ENCODE measurements at regions not wholly inside any gene's neighbourhood (a gene's known extent, or its start where the extent isn't known, plus 50 kb on each side); places are given as distances from the start of the nearest gene placed in this dataset.

DNA sequence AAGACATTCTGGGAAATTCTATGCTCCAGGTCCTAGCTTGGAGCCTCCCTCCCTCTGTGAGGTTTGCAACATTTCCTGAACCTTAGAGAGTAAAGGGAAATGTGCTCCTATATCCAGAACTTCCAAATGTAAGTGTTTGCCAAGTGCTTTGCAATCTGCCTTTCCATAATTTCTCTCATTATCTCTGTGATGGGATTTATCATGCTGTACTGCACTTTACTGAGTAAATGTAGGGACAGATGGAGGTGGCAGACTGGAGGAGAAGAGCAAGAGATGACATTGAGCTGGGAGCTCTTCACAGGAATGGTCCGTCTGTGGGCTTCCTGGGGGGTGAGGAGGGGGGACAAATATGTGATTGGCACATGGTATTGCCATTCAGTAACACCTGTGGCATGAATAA is 184.3 kb downstream of the SOX4 start:
- H3K27me3 ChIP-seq (ENCODE audit: insufficient read depth, low read length), result no peaks in the 10 kb centered on the region
- H3K36me3 ChIP-seq (ENCODE audit: control insufficient read depth in 1 of 2, insufficient read depth in 2 of 2, low read length in 2 of 2), result peaks cover 0 to 1% of the 10 kb centered on the region in 2 experiments
- no peak overlapping the region for H2BK12ac ChIP-seq (ENCODE audit: low read length)
- no peak overlapping the region for H2BK5ac ChIP-seq (ENCODE audit: low read depth, low read length, poor library complexity)
- H2AFZ ChIP-seq (ENCODE audit: insufficient read depth, low read length, poor library complexity), result no peak overlapping the region
- peaks cover 12% of the 10 kb centered on the region for H3K79me1 ChIP-seq (ENCODE audit: low read length)
- H2AK5ac ChIP-seq (ENCODE audit: low read length), result no peak overlapping the region
- H3K18ac ChIP-seq (ENCODE audit: low read length), result no peak overlapping the region
- H3K4me3 ChIP-seq (ENCODE audit: low read depth, low read length), result no peak overlapping the region
- H4K91ac ChIP-seq (ENCODE audit: low read depth, low read length), result no peak overlapping the region
- no peaks in the 10 kb centered on the region for H3K9me3 ChIP-seq (ENCODE audit: insufficient read depth, low read depth, low read length)
- no peak overlapping the region for H3K27ac ChIP-seq (ENCODE audit: low read depth, low read length)
- H3K9ac ChIP-seq (ENCODE audit: low read length), result no peak overlapping the region
- H3K14ac ChIP-seq (ENCODE audit: low read length), result no peak overlapping the region
- DNase-seq, result no peak
- no peak overlapping the region for H4K8ac ChIP-seq (ENCODE audit: low read depth, low read length)
- H3K4me2 ChIP-seq (ENCODE audit: low read length), result no peak overlapping the region
- H3K4me1 ChIP-seq (ENCODE audit: control insufficient read depth in 1 of 2, insufficient read depth in 2 of 2, low read length in 2 of 2), result peaks cover 9 to 11% of the 10 kb centered on the region in 2 experiments
- whole genome bisulfite sequencing (ENCODE audit: extremely low coverage, insufficient coverage, insufficient read length), result no CpG with 5 or more reads among the region's 1 CpG
- H2BK120ac ChIP-seq (ENCODE audit: insufficient read depth, low read length, poor library complexity), result no peak overlapping the region
- no peak overlapping the region for H4K12ac ChIP-seq (ENCODE audit: low read depth, low read length)
- no peaks in the 10 kb centered on the region for H3K79me2 ChIP-seq (ENCODE audit: control insufficient read depth, insufficient read depth, low read length, poor library complexity)
- H3K4ac ChIP-seq (ENCODE audit: low read depth, low read length), result no peak overlapping the region
- H3K23ac ChIP-seq (ENCODE audit: low read length), result no peak overlapping the region

DNA sequence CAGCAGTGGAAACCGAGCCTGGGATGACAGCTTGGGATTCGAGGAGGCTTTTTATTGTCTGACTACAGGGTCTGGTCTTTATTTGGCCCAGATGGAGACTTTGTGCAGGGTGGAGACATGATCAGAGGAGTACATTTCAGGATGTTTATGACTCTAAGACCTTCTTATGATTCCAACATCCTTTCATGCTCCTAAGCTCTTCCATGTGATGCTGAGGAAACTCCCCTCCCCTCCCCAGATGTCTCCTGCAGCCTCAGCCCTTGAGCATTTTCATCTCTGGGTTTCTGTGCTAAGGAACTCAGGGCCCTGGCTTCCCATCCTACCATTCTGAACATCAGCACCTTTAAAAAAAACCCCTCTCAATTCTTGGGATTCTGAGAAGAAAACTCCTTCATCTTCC is 186.6 kb downstream of the SOX4 start:
- H3K18ac ChIP-seq (ENCODE audit: low read length), result no peak overlapping the region
- H4K8ac ChIP-seq (ENCODE audit: low read depth, low read length), result no peak overlapping the region
- H3K79me2 ChIP-seq (ENCODE audit: control insufficient read depth, insufficient read depth, low read length, poor library complexity), result no peaks in the 10 kb centered on the region
- H3K4me1 ChIP-seq (ENCODE audit: control insufficient read depth in 1 of 2, insufficient read depth in 2 of 2, low read length in 2 of 2), result no peaks in the 10 kb centered on the region
- no peaks in the 10 kb centered on the region for H3K27me3 ChIP-seq (ENCODE audit: insufficient read depth, low read length)
- H2BK12ac ChIP-seq (ENCODE audit: low read length), result no peak overlapping the region
- no peak overlapping the region for H3K27ac ChIP-seq (ENCODE audit: low read depth, low read length)
- H2AK5ac ChIP-seq (ENCODE audit: low read length), result no peak overlapping the region
- no peak overlapping the region for H3K4me2 ChIP-seq (ENCODE audit: low read length)
- peaks cover 0 to 1% of the 10 kb centered on the region in 2 experiments for H3K36me3 ChIP-seq (ENCODE audit: control insufficient read depth in 1 of 2, insufficient read depth in 2 of 2, low read length in 2 of 2)
- no CpG with 5 or more reads among the region's 2 CpGs for WGBS (ENCODE audit: extremely low coverage, insufficient coverage, insufficient read length)
- H2BK120ac ChIP-seq (ENCODE audit: insufficient read depth, low read length, poor library complexity), result no peak overlapping the region
- no peak overlapping the region for H3K23ac ChIP-seq (ENCODE audit: low read length)
- H3K4me3 ChIP-seq (ENCODE audit: low read depth, low read length), result no peak overlapping the region
- no peak overlapping the region for H2BK5ac ChIP-seq (ENCODE audit: low read depth, low read length, poor library complexity)
- no peak overlapping the region for H2AFZ ChIP-seq (ENCODE audit: insufficient read depth, low read length, poor library complexity)
- H3K9me3 ChIP-seq (ENCODE audit: insufficient read depth, low read depth, low read length), result no peaks in the 10 kb centered on the region
- DNase-seq, result no peak
- H4K12ac ChIP-seq (ENCODE audit: low read depth, low read length), result no peak overlapping the region
- H3K79me1 ChIP-seq (ENCODE audit: low read length), result peaks cover 4% of the 10 kb centered on the region
- no peak overlapping the region for H3K4ac ChIP-seq (ENCODE audit: low read depth, low read length)
- H3K9ac ChIP-seq (ENCODE audit: low read length), result no peak overlapping the region
- no peak overlapping the region for H3K14ac ChIP-seq (ENCODE audit: low read length)
- H4K91ac ChIP-seq (ENCODE audit: low read depth, low read length), result no peak overlapping the region

- Histone ChIP-seq H3K9me3 (ENCODE audit: insufficient read depth, low read depth, low read length) (no peaks in the 10 kb centered on the region), H4K12ac (ENCODE audit: low read depth, low read length) (no peak overlapping the region), H3K79me1 (ENCODE audit: low read length) (peaks cover 3% of the 10 kb centered on the region), H3K4ac (ENCODE audit: low read depth, low read length) (no peak overlapping the region), H4K91ac (ENCODE audit: low read depth, low read length) (no peak overlapping the region), H4K8ac (ENCODE audit: low read depth, low read length) (no peak overlapping the region), H2AK5ac (ENCODE audit: low read length) (no peak overlapping the region), H3K14ac (ENCODE audit: low read length) (no peak overlapping the region), H3K4me3 (ENCODE audit: low read depth, low read length) (no peak overlapping the region), H3K23ac (ENCODE audit: low read length) (no peak overlapping the region), H2BK120ac (ENCODE audit: insufficient read depth, low read length, poor library complexity) (no peak overlapping the region), H2BK5ac (ENCODE audit: low read depth, low read length, poor library complexity) (no peak overlapping the region), H3K18ac (ENCODE audit: low read length) (no peak overlapping the region), H3K79me2 (ENCODE audit: control insufficient read depth, insufficient read depth, low read length, poor library complexity) (no peaks in the 10 kb centered on the region), H3K9ac (ENCODE audit: low read length) (no peak overlapping the region), H2BK12ac (ENCODE audit: low read length) (no peak overlapping the region), H2AFZ (ENCODE audit: insufficient read depth, low read length, poor library complexity) (no peak overlapping the region), H3K27ac (ENCODE audit: low read depth, low read length) (no peak overlapping the region), H3K27me3 (ENCODE audit: insufficient read depth, low read length) (no peaks in the 10 kb centered on the region), H3K4me2 (ENCODE audit: low read length) (no peak overlapping the region), H3K4me1 (ENCODE audit: control insufficient read depth in 1 of 2, insufficient read depth in 2 of 2, low read length in 2 of 2) (no peaks in the 10 kb centered on the region), H3K36me3 (ENCODE audit: control insufficient read depth in 1 of 2, insufficient read depth in 2 of 2, low read length in 2 of 2) (peaks cover 0 to 1% of the 10 kb centered on the region in 2 experiments)
- no peak for DNase-seq
- no CpG with 5 or more reads among the region's 5 CpGs for WGBS (ENCODE audit: extremely low coverage, insufficient coverage, insufficient read length)
These were observed 187.1 kb downstream of the SOX4 start for GRCh38 chr6:21780679-21781078.

DNA sequence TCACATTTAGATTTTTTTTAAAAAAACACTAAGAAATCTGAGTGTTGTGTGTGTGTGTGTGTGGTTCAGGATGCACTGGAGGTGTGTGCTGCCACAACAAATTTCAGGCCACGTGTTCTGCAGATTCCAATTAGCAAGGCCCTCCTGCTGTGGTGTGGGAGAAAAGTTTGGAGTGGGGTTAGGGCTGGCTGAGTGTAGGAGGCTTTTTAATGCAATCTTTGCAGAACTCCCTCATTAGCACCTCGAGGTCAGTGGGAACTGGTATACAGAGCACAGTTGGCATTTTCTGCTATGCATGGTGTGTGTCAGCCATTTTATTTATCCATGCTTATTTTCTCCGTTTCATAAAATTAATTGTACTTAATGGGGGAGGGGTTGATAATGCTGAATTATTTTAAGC is 187.6 kb downstream of the SOX4 start:
- no peak overlapping the region for H3K4ac ChIP-seq (ENCODE audit: low read depth, low read length)
- no peak overlapping the region for H2AK5ac ChIP-seq (ENCODE audit: low read length)
- H4K12ac ChIP-seq (ENCODE audit: low read depth, low read length), result no peak overlapping the region
- no peak overlapping the region for H2BK120ac ChIP-seq (ENCODE audit: insufficient read depth, low read length, poor library complexity)
- no peak overlapping the region for H4K8ac ChIP-seq (ENCODE audit: low read depth, low read length)
- H3K4me3 ChIP-seq (ENCODE audit: low read depth, low read length), result no peak overlapping the region
- H3K14ac ChIP-seq (ENCODE audit: low read length), result no peak overlapping the region
- H3K4me2 ChIP-seq (ENCODE audit: low read length), result no peak overlapping the region
- H3K9ac ChIP-seq (ENCODE audit: low read length), result no peak overlapping the region
- H3K36me3 ChIP-seq (ENCODE audit: control insufficient read depth in 1 of 2, insufficient read depth in 2 of 2, low read length in 2 of 2), result peaks cover 0 to 1% of the 10 kb centered on the region in 2 experiments
- H3K79me2 ChIP-seq (ENCODE audit: control insufficient read depth, insufficient read depth, low read length, poor library complexity), result no peaks in the 10 kb centered on the region
- H3K27me3 ChIP-seq (ENCODE audit: insufficient read depth, low read length), result no peaks in the 10 kb centered on the region
- H3K18ac ChIP-seq (ENCODE audit: low read length), result no peak overlapping the region
- H2BK12ac ChIP-seq (ENCODE audit: low read length), result no peak overlapping the region
- no peaks in the 10 kb centered on the region for H3K79me1 ChIP-seq (ENCODE audit: low read length)
- no peaks in the 10 kb centered on the region for H3K9me3 ChIP-seq (ENCODE audit: insufficient read depth, low read depth, low read length)
- DNase-seq, result no peak
- H4K91ac ChIP-seq (ENCODE audit: low read depth, low read length), result no peak overlapping the region
- no peak overlapping the region for H3K23ac ChIP-seq (ENCODE audit: low read length)
- H3K27ac ChIP-seq (ENCODE audit: low read depth, low read length), result no peak overlapping the region
- H3K4me1 ChIP-seq (ENCODE audit: control insufficient read depth in 1 of 2, insufficient read depth in 2 of 2, low read length in 2 of 2), result no peaks in the 10 kb centered on the region
- no peak overlapping the region for H2AFZ ChIP-seq (ENCODE audit: insufficient read depth, low read length, poor library complexity)
- H2BK5ac ChIP-seq (ENCODE audit: low read depth, low read length, poor library complexity), result no peak overlapping the region
- WGBS (ENCODE audit: extremely low coverage, insufficient coverage, insufficient read length), result no CpG with 5 or more reads among the region's 3 CpGs

All from trophoblast cell (in vitro differentiated cells and primary cell).